ENCODE measurements at regions not wholly inside any gene's neighbourhood (a gene's known extent, or its start where the extent isn't known, plus 50 kb on each side); places are given as distances from the start of the nearest gene placed in this dataset.

DNA sequence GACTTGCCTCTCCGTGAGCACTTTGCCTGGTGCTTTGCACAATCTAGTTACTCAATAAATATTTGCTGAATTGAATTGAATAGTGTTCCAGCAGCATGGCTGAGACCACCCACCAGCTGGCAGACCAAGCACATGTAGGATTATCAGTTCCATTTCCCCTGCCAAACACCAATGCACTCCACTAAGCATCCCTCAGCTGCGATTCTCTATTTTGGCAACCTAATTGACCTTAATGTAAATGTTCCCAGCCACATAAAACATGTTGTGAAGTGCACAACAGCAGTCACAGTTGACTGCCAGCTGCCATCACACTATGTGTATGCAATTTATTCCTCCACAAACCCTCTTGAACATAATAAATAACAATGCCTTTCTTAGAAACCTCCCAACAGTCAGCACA lies 1879.4 kb upstream of the PIK3C3 start:
- DNase-seq = no peak

DNA sequence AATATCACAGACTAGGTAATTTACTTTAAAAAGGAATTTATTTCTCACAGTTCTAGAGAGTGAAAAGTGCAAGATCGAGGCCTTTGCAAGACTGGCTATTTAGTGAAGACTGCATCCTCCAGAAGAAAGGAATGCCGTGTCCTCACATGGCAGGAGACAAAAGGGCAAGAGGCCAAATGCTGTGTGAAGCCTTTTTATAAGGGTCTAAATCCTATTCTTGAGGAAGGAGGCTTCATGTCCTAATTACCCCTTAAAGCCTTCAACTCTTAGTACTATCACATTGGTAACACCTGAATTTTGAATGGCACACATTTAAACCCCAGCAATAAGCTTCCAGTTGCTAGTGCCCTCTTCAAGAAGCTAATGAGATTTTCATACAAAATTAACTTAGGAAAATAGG lies 1882.3 kb upstream of the PIK3C3 start:
- DNase-seq = no peak

DNA sequence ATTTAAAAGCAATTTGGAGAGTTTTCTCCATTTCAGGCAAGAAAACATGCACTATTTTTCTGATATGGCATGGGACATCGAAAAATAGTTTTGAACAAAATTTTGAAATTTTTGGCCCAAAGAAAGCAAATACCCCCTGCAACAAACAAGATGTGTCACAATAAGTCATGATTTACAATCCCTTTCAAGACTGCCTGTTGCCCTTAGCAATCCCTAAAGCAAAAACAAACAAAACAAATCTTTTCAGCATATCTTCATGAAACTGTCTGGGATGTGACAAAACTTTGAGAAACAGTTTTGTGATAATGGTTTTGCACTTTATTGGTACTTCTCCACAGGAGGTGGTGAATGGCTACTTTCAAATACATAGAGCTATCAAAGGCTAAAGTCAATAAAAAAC lies 1888.7 kb upstream of the PIK3C3 start:
- DNase-seq = no peak

DNA sequence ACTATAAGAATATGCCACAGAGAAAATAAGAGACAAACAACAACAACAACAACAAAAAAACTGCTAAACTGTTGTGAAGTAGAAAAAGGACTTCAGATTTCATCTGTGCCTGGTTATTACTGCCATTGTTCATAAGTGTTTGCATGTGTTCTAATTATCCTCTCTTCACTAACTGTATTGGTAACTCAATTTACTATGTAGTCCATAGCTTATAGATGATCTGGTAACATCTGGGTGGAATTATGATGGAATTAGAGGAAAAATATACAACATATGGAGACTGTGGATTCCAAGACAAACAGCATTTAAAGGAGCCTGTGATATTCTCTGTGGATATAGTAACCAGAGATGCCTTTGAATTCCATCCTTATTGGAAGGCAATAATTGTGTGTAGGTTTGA lies 1891.5 kb upstream of the PIK3C3 start:
- DNase-seq = no peak

DNA sequence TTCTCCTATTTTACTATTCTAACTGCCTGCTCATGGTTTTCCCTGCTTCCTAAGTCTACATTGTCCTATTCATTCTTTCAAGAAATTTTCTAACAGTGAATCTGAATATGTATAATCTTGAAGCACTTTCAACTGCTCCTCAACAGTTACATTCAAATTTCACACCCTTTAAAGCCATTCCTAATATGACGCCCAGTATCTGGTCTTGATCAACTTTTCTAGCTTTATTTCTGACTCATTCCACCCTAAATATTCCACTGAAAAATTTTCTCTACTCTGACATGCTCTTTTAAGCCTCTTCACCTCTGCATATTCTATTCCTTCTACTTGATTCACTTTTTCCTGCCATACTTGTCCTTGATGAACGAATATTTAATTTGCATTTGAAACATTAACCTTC lies 1893.9 kb upstream of the PIK3C3 start:
- DNase-seq = no peak

DNA sequence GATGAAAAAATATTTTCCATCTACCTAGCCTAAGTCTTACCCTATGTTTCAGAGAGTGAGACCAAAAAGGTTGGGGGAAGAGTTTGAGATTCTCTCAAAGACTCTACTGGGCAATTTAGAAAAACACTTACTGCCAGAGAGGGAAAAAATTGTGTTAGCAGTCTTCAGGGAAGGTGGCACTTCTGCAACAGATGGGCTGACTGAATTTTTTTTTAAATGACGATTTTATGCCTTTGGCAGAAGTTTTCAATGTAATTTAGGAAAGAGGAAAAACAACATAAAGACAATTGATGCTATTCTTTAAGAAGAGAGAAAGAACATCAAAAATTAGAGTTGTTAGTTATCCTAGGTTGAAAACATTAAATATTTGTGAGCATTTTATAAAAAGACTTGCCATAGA lies 1894.5 kb upstream of the PIK3C3 start:
- DNase-seq = no peak

DNA sequence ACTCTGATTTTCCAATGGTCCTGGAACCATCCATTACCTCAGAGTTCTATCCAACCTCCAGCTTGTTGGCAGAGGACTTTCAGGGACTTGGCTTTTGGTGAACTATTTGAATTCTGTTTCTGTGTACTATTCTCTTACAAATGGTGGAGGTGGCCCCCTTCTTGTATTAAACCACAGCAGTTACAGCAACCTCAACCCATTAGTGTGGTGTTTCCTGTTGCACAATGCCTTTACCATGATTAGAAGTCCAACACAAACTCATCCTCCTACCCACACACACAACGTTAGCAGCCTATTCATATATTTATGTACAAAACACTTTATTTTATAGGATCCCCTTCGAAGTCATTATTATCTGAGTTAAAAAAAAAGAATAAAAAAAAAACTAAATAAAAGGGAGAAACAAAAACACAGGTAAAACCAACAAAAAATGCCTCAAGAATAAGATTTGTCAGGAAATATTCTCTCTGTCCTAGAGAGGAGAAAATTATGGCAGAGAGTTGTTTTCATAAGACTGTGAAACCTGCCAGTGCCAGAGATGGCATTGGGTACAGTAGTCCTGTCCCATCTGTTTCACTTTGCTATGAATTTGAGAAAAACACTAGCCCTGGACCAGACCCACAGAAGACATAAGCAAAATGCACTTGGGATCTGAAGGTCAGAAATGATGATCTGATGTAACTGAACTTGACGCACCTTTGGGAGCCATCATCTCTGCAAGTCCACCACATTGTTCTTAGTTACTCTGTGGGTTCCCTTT lies 1896.0 kb upstream of the PIK3C3 start:
- no peak for DNase-seq

DNA sequence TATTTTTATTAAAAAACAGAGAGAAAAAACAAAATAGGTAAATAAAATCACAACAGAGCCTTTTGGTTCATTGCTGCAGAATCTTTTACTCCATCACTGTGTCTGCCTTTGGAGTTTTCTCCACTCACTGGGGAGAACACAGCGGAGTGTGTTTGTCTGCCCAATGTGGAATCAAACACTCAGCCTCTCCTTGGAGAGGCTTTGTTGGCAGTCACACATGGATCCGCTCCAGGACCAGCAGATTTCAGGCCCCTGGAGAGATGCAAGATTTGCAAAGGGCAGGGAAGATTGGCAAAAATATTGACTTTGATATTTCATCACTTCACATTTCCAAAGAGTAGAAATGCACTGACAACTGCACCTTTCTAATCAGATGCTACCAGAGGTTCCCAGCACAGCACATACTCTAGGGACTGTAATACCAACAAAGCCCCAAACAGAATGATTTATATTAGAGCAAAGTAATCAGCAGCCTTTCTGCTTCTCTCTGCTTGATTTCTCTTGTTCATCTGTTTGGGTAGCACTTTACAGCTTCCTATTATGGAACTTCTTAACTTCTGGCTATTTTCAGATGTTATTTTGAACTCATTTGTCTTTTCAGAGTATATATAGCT lies 1898.8 kb upstream of the PIK3C3 start:
- DNase-seq = no peak

DNA sequence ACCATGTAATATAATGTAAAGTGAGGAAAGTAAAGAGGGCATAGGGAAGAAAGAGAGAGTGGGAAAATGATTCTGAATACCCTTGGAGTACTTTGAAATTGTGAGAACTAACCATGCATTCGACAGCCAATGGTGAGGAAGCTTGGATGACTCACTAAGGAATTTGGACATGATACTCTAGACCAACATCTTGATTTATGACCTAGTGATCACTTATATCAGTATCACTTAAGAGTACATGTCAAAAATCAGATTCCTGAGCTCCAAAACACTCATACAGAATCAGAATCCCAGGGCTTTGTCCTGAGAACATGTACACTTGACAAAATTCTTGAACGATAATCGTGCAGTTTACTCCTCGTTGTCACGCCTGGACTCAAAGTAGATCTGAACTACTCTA lies 1899.8 kb upstream of the PIK3C3 start:
- no peak for DNase-seq

DNA sequence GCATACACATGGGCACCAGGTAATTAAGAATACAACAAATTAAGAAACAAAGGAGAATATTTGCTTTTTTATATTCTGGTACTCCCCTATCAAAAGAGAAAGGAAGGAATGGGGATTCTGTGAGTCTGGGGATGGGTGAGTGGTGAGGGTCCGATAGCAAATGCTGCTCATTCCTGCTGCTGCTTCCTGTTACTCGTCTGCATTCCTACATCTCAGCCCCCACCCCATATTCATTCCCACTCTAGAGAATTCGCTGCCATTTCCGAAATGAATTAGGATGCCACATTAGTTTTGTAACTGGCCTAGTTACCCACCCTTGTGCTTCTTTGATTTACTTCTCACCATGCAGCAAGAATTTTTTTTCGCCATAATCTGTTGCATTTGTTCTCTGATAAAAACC lies 1905.3 kb upstream of the PIK3C3 start:
- no peak for DNase-seq

DNA sequence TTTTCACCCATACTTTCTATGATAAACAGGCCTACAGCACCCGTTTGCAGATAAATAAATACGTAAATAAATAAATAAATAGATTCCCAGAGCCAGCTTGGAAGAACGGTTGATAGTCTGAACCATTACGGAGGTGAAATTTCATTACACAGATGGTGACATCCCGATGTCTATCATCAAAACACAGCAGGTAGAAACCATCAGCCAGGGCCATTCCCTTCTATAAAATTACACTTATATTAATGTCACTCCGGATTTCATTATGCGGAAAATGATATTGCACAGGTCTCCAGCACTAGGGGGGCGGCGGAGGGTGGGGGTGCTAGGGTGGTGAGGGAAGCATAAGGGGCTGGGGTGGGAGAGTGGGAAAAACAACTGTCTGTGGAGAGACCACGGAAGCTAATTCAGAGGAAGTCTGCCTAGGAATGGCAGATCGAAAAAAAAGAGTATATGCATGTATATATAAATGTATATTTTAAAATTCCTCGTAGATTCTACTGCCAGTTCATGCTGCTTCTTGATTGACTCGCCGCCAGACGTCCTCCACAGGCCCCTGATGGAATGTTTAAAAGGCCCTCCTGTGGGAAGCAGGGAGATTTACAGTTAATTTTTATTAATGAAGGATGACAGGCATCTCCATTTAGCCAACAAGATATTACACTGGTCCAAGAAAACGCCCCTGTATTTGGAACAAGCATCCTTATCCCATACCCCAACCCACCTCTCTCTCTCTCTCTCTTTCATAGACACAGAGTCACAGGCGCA lies 1906.0 kb upstream of the PIK3C3 start:
- no peak for DNase-seq

DNA sequence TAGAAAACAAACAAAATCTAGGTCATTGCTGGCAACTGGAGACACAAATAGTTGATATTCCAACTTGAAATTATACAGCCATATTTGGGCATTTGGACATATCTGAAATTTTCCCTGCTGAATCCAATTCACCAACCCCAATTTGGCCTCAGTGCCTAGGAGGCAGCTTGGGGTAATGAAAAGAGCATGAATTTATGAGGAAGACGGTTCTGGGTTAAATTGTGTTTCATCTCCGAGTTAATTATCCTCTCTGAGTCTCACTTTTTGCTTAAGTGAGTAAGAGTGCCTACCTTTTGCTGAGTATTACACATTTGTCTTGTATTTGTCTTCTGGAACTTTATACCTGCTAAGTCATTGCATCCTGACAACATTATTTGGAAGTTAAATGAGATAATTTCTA lies 1906.8 kb upstream of the PIK3C3 start:
- no peak for DNase-seq

DNA sequence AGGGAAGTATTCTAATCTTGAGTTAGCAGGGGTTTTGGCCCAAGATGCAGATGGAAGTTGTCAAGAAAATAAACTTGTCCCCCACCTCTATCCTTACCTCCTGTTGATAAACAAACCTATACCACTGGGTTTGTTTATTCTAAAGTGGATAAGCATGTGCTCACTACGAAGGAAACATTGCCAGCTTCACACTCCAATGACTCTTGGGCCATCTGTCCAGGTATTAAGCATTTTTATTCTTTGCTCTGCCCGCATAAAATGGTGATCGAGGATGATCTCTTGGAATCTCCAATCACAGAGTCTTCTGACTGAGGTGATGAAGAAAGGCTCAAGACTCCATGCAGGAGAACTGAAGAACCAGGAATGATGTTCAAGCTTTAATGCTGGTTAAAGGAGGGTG lies 1908.4 kb upstream of the PIK3C3 start:
- no peak for DNase-seq

DNA sequence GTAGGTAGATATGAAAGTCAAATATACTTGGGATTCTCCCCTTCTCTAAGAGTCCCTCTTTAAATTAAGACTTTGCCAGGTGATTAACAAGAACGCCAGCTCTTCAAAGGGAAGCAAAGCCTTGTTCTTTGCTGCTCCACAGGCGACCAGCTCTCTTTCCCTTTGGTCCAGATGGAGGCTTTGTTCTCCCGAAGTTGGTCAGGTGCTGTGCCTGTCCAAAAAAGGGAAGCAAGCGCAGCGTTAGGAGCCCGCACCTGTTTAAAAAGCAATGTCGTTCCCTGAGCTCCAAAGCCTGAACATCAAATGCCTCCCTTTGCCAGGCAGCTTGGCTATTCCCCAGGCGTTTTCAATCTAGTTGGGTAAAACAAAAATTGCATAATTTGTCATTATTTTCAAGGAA lies 1913.1 kb upstream of the PIK3C3 start:
- DNase-seq = no peak

DNA sequence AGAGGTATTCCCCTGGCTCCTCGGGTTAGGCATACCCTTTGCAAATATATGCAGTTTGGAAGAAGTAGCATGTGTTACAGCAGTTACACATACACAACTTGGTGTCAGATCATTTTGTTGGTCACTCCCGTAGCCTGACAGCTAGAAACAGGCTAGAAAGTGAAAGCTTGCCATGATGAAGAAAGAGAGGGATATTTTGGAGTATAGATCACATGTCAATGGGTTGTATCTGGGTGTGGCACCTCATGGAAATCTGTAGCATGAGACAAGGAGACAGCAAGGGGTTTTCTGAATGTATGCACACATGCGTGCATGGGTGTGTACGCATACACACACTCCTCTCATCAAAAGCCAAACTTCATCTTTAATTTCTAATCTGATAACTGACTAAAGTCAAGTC lies 1914.5 kb upstream of the PIK3C3 start:
- DNase-seq = no peak

DNA sequence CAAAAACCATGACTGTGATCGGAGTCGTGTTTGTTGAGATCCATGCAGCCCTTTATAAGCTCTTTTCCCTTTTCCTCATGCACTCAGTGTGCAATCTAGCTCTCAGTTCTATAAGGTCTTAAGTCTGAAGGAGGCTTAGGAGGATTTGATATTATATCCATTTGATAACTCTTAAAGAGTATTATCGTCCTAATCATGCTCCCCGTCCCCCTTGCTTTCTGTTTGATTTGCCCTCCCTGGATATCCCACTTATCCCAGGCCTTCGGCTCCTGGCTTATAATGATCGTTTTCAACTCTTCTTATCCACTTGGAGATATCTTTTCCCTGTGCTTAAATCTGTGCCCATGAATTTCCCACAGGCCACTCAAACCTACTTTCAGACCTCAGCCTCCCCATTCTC lies 1917.7 kb upstream of the PIK3C3 start:
- no peak for DNase-seq

DNA sequence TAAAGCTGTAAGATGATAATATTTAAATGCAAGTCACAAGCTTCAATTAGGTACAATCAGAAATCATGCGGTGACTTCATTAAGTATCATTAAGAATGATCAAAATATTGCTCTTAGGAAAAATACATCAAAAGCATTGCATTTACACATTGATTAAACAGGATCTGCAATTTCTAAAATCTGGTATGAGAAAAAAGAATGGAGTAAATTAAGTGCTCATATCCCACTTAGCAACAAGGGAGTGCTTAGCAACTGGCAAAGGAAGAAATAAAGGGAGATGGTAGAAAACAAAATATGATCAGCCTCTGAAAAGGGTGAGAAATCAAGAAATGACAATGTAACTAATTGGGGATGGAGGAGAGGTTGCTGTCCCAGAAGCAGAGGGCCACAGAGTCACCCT lies 1918.2 kb upstream of the PIK3C3 start:
- no peak for DNase-seq

DNA sequence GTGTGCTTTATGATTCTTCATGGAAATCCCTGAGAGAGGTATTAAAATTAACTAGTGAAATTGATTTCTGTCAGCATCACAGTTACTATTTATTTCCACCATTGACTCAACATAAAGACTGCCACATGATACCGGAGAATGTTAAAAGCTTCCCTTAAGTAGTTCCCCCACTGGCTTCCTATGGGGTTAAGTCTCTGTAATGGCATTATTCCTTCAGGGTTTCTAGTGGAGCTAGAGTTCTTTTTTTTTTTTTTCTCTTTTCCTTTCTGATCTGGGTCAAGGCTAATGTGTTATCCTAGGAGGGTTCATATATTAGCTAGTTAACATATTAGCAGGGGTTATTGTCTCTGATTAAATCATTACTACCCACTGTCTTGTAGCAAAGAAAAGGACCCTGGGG lies 1919.1 kb upstream of the PIK3C3 start:
- DNase-seq = no peak

DNA sequence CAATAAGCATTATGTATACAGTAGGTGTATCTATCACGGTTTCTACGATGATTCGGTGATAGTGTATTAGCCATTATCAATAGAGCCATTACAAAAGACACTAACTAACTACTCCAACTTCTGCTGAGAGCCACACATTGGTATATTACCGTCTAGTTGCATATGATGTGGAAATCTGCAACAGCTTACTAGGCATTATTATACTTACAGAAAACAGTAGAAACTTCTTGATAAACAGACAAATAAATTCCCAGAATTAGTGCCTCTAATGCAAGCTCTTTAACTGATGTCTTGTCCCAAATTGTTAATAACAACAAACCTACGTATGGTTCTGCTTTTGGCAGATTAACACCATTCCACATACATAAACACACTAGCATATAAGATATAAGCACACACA lies 1923.0 kb upstream of the PIK3C3 start:
- DNase-seq = no peak

DNA sequence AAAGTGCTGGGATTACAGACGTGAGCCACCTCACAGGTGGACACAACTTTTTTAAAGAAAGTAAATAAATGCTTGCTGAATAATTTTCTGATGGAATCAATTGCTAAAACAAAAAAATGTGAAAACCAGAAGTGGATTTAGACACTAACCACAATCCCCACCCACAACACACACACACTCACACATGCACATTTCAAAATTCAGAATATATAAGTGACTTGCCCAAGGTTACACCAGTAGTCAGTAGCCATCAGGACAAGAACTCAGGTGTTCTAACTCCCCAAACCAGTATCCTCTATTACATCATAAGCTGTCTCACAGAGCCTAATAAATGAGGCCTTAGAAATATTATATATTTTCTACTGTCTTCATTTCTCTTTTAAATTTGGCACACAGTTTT lies 1923.6 kb upstream of the PIK3C3 start:
- no peak for DNase-seq

DNA sequence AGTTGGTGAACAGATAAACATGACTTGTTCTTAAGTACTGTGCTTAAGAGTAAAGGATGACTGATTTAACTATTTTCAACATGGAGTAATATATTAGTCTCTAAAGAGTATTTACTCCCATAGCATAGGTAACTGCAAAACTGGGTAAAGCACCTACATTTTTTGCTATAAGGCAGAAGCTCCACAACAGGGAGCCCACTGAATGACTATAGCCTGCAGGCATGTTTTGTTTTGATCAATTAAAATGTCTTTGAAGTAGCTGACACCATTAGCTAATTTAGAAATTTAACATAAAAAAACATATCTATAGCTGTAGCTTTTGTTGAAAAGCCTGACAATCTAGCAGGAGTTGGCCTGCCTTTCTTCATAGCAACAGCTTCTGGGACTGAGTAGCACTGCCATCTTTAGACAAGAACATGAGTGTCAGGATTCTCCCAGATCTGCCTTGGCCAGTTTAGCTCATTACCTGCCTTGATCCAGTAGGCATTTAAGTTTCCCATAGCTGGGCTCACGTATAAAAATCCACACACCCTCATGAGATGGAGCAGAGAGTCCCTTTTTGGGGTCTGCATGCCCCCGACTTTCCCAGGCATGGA lies 1935.1 kb upstream of the PIK3C3 start:
- no peak for DNase-seq

DNA sequence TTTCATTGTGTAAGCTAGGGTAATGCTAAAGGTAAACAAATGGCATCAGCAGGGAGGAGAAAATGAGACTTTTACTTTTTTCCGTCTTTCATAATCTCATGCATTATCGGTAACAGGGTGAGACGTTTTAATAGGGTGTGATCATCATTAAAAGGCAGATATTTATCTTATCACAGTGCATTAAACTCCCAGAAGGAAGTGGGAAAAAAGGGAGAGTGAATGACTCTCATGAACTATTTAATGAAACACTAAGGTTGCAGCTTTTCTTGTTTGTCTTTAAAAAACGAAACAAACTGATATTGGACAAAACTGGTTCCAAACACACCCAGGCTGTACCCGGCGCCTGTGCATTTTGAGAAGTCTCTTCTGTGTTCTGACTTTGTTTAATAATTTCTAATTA lies 1936.8 kb upstream of the PIK3C3 start:
- DNase-seq = no peak

DNA sequence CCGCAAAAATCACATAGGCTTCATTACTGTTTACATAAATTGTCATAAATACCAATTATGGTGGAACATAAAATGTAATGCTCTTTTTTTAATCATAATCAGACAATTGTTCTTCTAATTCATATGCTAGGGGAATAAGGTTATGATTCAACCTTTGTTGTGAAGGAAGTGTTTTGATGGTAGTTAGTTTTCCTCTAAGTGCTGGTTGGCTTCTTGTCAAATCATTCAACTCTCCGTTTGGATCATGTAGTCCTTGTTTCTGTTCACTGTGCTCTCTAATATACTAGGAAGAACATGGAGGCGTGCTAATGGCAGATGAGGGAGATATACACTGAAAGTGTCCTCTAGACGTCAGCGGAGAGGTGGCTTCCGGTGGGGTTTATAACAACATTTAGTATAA lies 1938.0 kb upstream of the PIK3C3 start:
- no peak for DNase-seq

DNA sequence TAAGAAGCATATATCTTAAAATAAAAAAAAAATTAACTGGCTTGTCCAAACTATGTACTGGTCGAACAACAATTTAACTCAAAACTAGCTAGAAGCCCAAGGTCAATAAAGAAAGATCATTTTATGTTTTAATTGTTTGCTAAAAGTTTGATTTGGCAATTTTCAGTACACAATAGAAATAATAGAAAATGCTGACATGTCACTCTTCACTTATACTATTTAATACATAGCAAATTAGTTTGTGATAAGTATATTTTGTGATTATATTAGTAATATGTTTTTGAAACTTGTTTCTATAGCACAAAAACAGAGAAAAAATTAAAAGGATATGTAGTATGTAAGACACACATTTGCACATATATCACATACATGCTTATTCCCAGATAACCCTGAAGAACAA lies 1938.6 kb upstream of the PIK3C3 start:
- no peak for DNase-seq
